ENCODE measurements at regions not wholly inside any gene's neighbourhood (a gene's known extent, or its start where the extent isn't known, plus 50 kb on each side); places are given as distances from the start of the nearest gene placed in this dataset.
A peak's percentile ranks its signal among the peaks of the same experiment; 100 is the strongest.
"Not testable (repeated sequence)": the region's sequence is repeated elsewhere in the genome, so short reads cannot be mapped to it uniquely, and the experiment has no call there.

DNA sequence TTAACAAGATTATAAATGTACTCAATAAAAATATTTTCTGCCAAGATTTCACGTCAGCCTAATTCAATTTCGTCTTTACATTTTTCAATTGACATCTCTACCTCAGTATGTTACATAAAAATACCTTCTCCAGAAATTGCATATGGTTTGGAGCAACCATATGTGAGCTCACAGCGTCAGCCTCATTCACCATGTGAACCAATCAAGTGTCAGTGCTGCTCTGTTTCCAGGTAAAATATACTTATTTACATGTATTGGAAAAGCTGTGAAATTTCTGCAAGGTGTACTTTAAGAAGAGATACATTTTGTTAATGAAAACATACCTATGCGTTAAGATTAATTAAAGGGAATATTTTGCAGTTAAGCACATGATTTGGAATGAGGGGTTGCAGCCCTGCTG, 110.7 kb upstream of the PRSS1 start:
- no peak for TF ChIP-seq CTCF (IDR thresholded peaks at IDR 0.05; ENCODE audit: insufficient read depth, missing control alignments)
- FAIRE-seq (no peak), DNase-seq (ENCODE audit: insufficient read length, low spot score) (no peak)

DNA sequence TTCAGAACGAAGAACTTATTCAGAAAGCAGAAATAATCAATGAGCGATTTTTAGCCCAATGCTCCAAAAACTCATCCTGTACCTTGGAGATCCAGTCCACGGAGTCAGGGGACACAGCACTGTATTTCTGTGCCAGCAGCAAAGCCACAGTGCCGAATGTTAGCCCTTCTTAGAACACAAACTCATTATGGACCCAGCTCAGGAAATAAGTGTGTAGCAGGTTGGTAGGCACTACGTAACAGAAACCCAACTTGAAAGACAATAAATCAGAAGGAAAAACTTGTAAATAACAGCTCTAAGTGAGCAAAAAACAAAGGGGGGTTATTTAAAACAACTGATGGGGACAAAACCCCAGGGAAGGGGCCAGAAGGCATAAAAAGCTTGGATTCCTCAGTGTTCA, 112.0 kb upstream of the PRSS1 start:
- DNase-seq (ENCODE audit: insufficient read length, low spot score) (no peak), FAIRE-seq (no peak)
- no peak for TF ChIP-seq CTCF (IDR thresholded peaks at IDR 0.05; ENCODE audit: insufficient read depth, missing control alignments)

DNA sequence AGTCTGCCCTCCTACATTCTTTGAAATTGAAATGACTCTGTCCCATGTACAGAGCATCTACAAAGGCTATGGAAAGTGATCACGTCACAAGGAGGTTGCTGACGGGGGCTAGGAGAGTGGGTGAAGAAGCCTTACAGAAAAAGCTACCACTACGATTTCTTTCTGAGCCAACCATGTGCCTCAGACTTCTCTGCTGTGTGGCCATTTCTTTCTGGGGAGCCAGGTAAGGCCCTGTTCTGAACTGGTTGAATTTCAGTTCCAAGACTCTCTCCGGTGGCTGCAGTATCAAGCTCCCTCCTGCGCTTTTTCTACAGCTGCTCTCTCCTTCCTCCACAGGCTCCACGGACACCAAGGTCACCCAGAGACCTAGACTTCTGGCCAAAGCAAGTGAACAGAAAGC, 112.5 kb upstream of the PRSS1 start:
- FAIRE-seq = no peak
- no peak for TF ChIP-seq CTCF (IDR thresholded peaks at IDR 0.05; ENCODE audit: insufficient read depth, missing control alignments)

GRCh38 chr7:142636107-142636506, 113.2 kb upstream of the PRSS1 start:
- not testable (repeated sequence) for DNase-seq (ENCODE audit: insufficient read length, low spot score); FAIRE-seq

More for the DNA sequence above, 112.5 kb upstream of the PRSS1 start:
- no peak for DNase-seq (ENCODE audit: insufficient read length, low spot score)

DNA sequence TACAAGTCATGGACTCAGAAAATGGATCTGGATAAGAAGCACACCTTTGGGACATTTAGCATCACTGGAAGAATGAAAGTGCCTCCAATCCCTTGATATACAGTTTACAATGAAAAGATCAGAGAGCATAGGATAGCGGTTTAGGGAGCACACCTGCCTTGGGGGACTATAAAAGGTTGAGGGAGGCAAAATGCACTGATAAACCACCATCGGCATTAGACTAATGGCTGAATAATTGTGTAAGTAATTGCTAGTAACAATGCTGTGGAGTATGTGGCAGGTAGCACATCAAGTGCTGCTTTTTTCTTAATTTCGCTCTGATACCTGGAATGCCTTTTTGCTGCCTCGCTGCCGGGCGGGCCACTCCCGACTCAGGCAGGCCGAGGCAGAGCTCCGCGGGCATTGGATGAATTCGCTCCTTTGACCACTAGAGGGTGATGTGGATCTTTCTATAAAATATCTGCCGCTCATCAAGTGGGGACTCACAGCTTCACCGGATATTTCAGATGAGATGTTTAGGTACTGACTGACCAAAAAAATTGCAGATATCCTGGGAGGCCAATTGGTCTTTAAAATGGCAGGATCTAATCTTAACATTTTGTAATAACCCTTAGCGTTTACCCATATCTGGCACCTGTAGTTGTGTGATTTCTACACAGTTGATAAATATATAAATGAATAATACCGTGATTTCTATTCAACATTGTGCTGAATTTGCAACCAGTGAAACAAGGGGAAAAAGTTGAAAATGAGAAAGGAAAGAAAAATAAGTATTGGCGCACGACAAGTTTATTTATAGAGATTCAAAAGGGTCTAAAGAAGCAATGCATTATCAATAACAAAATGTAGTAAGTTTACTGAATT, 116.8 kb upstream of the PRSS1 start:
- peak; percentile 73 for TF ChIP-seq CTCF (IDR thresholded peaks at IDR 0.05; ENCODE audit: insufficient read depth, missing control alignments)
- FAIRE-seq (no peak), DNase-seq (ENCODE audit: insufficient read length, low spot score) (peak; percentile 44)

DNA sequence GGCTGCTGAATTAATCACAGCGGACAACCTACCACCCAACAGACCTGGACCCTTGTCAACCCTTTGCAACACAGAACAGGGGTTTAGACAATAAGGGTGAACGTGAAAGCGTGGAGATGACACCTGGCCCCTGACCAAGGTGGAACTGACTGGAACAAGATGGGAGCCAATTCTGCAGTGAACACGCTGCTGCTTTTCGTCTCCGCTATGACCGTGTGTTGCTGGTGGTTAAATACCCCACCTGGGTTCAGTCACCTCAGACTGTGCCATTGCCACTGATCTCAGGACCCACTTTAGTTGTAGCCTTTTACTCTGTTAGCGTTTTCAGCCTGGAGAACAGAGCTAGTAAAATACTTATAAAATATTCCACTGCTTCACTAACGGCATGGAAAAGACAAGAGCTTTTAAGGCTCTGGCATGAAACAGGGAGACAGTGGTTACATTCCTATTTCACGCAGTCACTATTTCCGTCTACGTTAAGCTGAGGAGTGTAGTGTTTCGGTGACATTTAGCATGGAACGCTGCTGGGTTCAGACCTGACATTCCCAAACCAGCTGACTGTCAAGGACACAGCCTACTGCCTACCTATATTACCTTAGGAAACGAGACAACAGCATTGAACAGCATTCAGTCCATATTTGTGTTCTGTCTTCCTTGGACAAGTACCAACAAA, 119.5 kb upstream of the PRSS1 start:
- no peak for FAIRE-seq
- no peak for DNase-seq (ENCODE audit: insufficient read length, low spot score)
- no peak for TF ChIP-seq CTCF (IDR thresholded peaks at IDR 0.05; ENCODE audit: insufficient read depth, missing control alignments)

- TF ChIP-seq CTCF (IDR thresholded peaks at IDR 0.05; ENCODE audit: insufficient read depth, missing control alignments) = no peak
- no peak for FAIRE-seq
These were observed 120.3 kb upstream of the PRSS1 start for GRCh38 chr7:142628945-142629344.

GRCh38 chr7:142627223-142627622, 122.0 kb upstream of the PRSS1 start:
- not testable (repeated sequence) for FAIRE-seq; DNase-seq (ENCODE audit: insufficient read length, low spot score)

More at GRCh38 chr7:142628945-142629344, 120.3 kb upstream of the PRSS1 start:
- DNase-seq (ENCODE audit: insufficient read length, low spot score) = no peak
